GM12873 (cell line): ENCODE measurements at regions not wholly inside any gene's neighbourhood (a gene's known extent, or its start where the extent isn't known, plus 50 kb on each side); places are given as distances from the start of the nearest gene placed in this dataset.

Experiments
- TF ChIP-seq, protein P1 (sequence below): IDR thresholded peaks from 2 replicates; pipeline ENCODE4 v1.5.1; 2012; ENCODE audit warnings: low read depth, mild to moderate bottlenecking, moderate library complexity, low read length, control low read depth; ENCODE audit not compliant: insufficient read depth; ENCODE audit errors: missing control alignments

DNA sequence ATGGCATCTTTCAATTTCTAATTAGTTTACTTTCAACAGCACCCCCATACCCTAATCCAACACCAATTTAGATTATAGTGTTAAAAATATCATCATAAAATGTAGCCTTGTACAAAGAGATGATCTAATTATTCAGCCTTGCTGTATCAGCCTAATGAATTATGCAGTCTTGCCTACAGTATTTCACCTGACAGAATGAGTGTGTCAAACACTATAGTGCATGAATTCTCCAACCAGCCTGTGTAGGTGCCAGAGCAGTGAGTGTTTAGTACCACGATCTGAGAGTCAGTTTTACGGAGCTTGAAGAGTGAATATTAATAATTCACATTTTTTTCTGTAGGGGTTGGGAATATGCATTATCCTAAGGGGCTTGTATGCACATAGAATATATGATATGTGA, 411.6 kb upstream of the SLC14A2 start:
- TF ChIP-seq, protein P1, sequence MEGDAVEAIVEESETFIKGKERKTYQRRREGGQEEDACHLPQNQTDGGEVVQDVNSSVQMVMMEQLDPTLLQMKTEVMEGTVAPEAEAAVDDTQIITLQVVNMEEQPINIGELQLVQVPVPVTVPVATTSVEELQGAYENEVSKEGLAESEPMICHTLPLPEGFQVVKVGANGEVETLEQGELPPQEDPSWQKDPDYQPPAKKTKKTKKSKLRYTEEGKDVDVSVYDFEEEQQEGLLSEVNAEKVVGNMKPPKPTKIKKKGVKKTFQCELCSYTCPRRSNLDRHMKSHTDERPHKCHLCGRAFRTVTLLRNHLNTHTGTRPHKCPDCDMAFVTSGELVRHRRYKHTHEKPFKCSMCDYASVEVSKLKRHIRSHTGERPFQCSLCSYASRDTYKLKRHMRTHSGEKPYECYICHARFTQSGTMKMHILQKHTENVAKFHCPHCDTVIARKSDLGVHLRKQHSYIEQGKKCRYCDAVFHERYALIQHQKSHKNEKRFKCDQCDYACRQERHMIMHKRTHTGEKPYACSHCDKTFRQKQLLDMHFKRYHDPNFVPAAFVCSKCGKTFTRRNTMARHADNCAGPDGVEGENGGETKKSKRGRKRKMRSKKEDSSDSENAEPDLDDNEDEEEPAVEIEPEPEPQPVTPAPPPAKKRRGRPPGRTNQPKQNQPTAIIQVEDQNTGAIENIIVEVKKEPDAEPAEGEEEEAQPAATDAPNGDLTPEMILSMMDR, result no peak

DNA sequence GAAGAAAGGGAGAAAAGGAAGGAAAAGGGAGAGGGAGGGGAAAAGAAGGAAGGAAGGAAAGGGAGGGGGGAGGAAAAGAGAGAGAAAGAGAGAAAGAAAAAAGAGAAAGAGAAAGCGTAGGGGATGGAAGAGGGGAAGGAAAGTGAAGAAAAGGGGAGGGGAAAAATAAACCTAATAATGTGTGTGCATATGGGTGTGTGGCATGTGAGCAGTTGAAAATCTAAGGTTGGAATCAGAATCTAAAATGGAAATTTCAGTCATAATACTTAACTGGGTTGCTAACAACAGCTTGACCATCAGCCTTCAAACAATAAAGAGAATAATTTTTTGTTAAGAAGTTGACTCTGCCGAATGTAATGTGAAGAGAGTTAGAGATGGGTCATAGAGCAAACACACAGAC, 407.9 kb upstream of the SLC14A2 start:
- TF ChIP-seq, protein P1, result no peak

GRCh38 chr18:45208164-45208563, 407.1 kb upstream of the SLC14A2 start:
- TF ChIP-seq, protein P1, result no peak

DNA sequence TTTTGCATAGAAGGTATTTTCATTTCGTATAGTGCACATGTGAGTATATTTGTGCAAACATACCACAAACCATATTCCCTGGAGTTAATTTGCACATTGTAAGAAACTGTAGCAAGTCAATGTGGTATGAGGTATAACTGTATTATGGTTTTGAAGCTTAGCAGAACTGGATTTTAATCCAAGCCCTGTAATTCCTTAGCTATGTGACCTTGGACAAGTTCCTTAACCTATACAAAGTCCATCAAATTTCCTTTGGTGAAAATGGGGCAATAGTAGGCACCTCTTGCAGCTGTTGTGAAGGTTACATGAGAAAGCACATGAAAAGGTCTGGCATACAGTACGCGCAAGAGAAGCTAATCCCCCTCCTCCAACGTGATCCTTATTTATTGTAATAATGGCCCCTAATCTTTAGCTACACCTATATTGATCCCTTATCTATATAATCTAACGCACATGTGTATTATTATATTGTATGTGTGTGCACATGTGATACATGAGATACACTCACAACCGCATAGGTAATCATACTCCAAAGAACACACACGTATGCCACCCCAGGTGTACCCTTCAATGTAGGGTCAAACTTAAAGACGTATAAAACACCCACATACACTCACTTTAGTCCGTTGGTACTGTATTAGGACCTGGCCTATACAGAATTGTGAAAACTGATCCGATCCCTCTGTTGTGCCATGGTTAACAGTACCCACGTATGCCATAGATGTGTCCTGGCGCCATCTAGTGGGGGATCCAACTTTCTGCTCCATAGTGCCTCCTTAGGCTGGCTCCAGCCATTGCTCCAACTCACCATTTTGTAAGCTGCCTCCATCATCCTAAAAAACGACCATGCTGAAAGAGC, 402.9 kb upstream of the SLC14A2 start:
- TF ChIP-seq, protein P1, result peak; percentile 100

GRCh38 chr18:45213040-45213333, 402.3 kb upstream of the SLC14A2 start:
- TF ChIP-seq, protein P1, result no peak

DNA sequence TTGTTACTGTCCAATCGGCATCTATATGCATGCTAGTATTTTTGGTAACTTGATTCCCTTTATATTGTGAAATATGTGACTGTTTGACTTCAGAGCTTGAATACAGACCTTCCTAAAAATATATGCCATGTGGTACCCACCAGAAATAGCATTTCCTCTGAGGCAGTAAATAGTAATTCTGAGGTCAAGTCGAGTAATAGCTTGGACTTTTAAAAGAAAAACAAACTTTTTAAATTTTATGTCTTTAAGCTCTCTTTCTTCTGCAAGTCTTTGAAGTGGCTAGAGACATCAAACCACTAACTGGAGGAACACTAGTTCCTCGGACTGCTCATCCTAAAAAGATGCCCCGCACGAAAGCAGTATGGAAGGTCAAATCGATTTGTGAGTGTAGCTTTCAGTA, 396.8 kb upstream of the SLC14A2 start:
- TF ChIP-seq, protein P1, result no peak

GRCh38 chr18:45221363-45221762, 393.9 kb upstream of the SLC14A2 start:
- TF ChIP-seq, protein P1, result no peak

DNA sequence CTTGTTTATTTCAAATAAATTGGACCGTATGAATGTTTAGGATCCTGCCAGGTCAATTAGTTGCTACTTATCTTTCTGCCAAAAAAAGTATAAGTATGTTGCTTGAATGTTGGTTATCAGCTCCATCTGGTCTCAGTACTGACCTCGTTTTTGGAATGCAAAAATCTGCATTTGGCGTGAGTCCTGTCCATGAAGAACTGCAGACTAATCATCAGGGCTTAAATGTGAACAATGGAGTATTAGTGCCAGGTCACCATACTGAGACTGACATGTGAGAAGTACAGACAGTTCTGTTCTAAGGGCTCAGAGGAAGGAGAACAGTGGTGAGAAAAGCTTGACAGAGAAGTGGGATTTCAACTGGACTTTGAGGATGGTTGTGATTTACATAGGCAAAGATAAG, 393.1 kb upstream of the SLC14A2 start:
- TF ChIP-seq, protein P1, result no peak
